ENCODE measurements at regions not wholly inside any gene's neighbourhood (a gene's known extent, or its start where the extent isn't known, plus 50 kb on each side); places are given as distances from the start of the nearest gene placed in this dataset.

- no peak overlapping the region for H3K4me2 ChIP-seq (ENCODE audit: low read depth, low read length)
- H4K20me1 ChIP-seq (ENCODE audit: insufficient read depth, low read length) = no peaks in the 10 kb centered on the region
- H3K79me2 ChIP-seq (ENCODE audit: insufficient read depth, low read length) = no peaks in the 10 kb centered on the region
- H3K27me3 ChIP-seq (ENCODE audit: control insufficient read depth in 1 of 2, insufficient read depth in 2 of 2, low read length in 2 of 2) = no peaks in the 10 kb centered on the region
- H3K27ac ChIP-seq (ENCODE audit: extremely low read length, insufficient read depth, low read length) = no peak overlapping the region
- intact Hi-C loops (cut with micrococcal nuclease; ENCODE audit: unreplicated experiment) (no loop called here), in situ Hi-C loops (cut with HindIII; ENCODE audit: extremely low pct_ligation_motif_present, low pct_unique_long_range_greater_than_20kb) (no loop called here)
- no peaks in the 10 kb centered on the region for H3K4me1 ChIP-seq (ENCODE audit: insufficient read depth, low read length)
- no peak overlapping the region for H2AFZ ChIP-seq (ENCODE audit: low read length)
- POLR2A ChIA-PET = no interaction called here
- DNase-seq (ENCODE audit: low spot score) (no peak), ATAC-seq (no peak), FAIRE-seq (no peak)
- no peak overlapping the region for H3K9ac ChIP-seq (ENCODE audit: insufficient read depth, low read depth, low read length)
- no peaks in the 10 kb centered on the region for H3K9me3 ChIP-seq (ENCODE audit: low read length)
- H3K36me3 ChIP-seq (replicated peaks in 1 of 2; ENCODE audit: control insufficient read depth in 1 of 2, insufficient read depth in 2 of 2, low read length in 2 of 2) = no peaks in the 10 kb centered on the region
- TF ChIP-seq ZNF292 (CRISPR knock-in tag; IDR thresholded peaks at IDR 0.05; ENCODE audit: borderline replicate concordance, low read depth) (no peak), ZNF160 (CRISPR knock-in tag; IDR thresholded peaks at IDR 0.05) (no peak), ZKSCAN8 (CRISPR knock-in tag; IDR thresholded peaks at IDR 0.05; ENCODE audit: borderline replicate concordance) (no peak), NFE2L2 (IDR thresholded peaks at IDR 0.05; ENCODE audit: low read length) (no peak), SALL2 (CRISPR knock-in tag; IDR thresholded peaks at IDR 0.05) (no peak), FOXA3 (CRISPR knock-in tag; IDR thresholded peaks at IDR 0.05) (no peak), ZNF335 (CRISPR knock-in tag; IDR thresholded peaks at IDR 0.05) (no peak), IKZF4 (CRISPR knock-in tag; IDR thresholded peaks at IDR 0.05; ENCODE audit: borderline replicate concordance, low read depth, not compliant biosample characterization) (no peak)
- TF ChIP-seq, protein P1, sequence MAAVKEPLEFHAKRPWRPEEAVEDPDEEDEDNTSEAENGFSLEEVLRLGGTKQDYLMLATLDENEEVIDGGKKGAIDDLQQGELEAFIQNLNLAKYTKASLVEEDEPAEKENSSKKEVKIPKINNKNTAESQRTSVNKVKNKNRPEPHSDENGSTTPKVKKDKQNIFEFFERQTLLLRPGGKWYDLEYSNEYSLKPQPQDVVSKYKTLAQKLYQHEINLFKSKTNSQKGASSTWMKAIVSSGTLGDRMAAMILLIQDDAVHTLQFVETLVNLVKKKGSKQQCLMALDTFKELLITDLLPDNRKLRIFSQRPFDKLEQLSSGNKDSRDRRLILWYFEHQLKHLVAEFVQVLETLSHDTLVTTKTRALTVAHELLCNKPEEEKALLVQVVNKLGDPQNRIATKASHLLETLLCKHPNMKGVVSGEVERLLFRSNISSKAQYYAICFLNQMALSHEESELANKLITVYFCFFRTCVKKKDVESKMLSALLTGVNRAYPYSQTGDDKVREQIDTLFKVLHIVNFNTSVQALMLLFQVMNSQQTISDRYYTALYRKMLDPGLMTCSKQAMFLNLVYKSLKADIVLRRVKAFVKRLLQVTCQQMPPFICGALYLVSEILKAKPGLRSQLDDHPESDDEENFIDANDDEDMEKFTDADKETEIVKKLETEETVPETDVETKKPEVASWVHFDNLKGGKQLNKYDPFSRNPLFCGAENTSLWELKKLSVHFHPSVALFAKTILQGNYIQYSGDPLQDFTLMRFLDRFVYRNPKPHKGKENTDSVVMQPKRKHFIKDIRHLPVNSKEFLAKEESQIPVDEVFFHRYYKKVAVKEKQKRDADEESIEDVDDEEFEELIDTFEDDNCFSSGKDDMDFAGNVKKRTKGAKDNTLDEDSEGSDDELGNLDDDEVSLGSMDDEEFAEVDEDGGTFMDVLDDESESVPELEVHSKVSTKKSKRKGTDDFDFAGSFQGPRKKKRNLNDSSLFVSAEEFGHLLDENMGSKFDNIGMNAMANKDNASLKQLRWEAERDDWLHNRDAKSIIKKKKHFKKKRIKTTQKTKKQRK (IDR thresholded peaks at IDR 0.05; ENCODE audit: low read length) = no peak
- WGBS (ENCODE audit: low lambda C conversion rate) = 23% methylated on average over 4 of the region's 4 CpGs
- no peak overlapping the region for H3K4me3 ChIP-seq (replicated peaks in 1 of 3; ENCODE audit: insufficient read depth in 1 of 3, low read depth in 2 of 3, low read length in 3 of 3)
- CTCF ChIA-PET (ENCODE audit: low intra/inter-chr PET ratio, low total read pairs) = no interaction called here
- BruUV-seq (replicated peaks) = no TSS peak
Measured at GRCh38 chr14:106346534-106347290, 820.3 kb downstream of the TMEM121 start.

All from HepG2 (cell line).